Lung (tissue), 11 donors: ENCODE measurements at regions not wholly inside any gene's neighbourhood (a gene's known extent, or its start where the extent isn't known, plus 50 kb on each side); places are given as distances from the start of the nearest gene placed in this dataset.

Source experiments
- ATAC-seq: fragments of 200-7000 bp; cut with Tn5 transposase; one replicate; pipeline ENCODE4 v1.9.1; 2020; ENCODE audit warnings: moderate number of reproducible peaks; ENCODE audit not compliant: insufficient read depth, low FRiP score
- DNase-seq, 3 donors: peaks; one replicate each; pipeline ENCODE4 v3.0.0-alpha.2; 2013 to 2017
- H3K27ac ChIP-seq, 2 donors: one replicate each; pipeline ENCODE4 v1.5.1; 2013; ENCODE audit warnings: mild to moderate bottlenecking in 2 of 2, moderate library complexity in 2 of 2, control low read depth in 1 of 2, inconsistent platforms in 1 of 2, low read depth in 1 of 2, low read length in 1 of 2
- H3K27me3 ChIP-seq, 3 donors: one replicate each; pipeline ENCODE4 v1.5.1; 2013; ENCODE audit warnings: low read length in 2 of 3; ENCODE audit not compliant: control insufficient read depth in 3 of 3, insufficient read depth in 3 of 3
- H3K36me3 ChIP-seq, 4 donors: one replicate each; pipeline ENCODE4 v1.5.1; 2013; ENCODE audit warnings: low read length in 4 of 4, mild to moderate bottlenecking in 1 of 4, moderate library complexity in 1 of 4; ENCODE audit not compliant: control insufficient read depth in 4 of 4, insufficient read depth in 4 of 4
- H3K4me1 ChIP-seq, 5 donors: one replicate each; pipeline ENCODE4 v1.5.1; 2013; ENCODE audit warnings: low read length in 5 of 5, mild to moderate bottlenecking in 2 of 5, moderate library complexity in 1 of 5; ENCODE audit not compliant: control insufficient read depth in 5 of 5, insufficient read depth in 5 of 5
- H3K4me3 ChIP-seq: one replicate; pipeline ENCODE4 v1.5.1; 2013; ENCODE audit warnings: mild to moderate bottlenecking, control low read depth, moderate library complexity
- H3K9ac ChIP-seq, 2 donors: one replicate each; pipeline ENCODE4 v1.5.1; 2013; ENCODE audit warnings: low read length in 2 of 2, control low read depth in 1 of 2; ENCODE audit not compliant: insufficient read depth in 1 of 2
- H3K9me3 ChIP-seq, 4 donors: one replicate each; pipeline ENCODE4 v1.5.1; 2013; ENCODE audit warnings: low read length in 3 of 4, mild to moderate bottlenecking in 1 of 4, moderate library complexity in 1 of 4; ENCODE audit not compliant: control insufficient read depth in 4 of 4, insufficient read depth in 3 of 4
- CTCF ChIP-seq: IDR thresholded peaks from 2 replicates; pipeline ENCODE4 v1.5.1; 2012; ENCODE audit warnings: mild to moderate bottlenecking; ENCODE audit errors: control extremely low read depth, extremely low read depth
- WGBS, 2 donors: extraction: QIAGEN DNeasy Blood & Tissue Kit; methylation state at CpG; one replicate each; pipeline ENCODE4 v1.1.7; 2013; 5-methylcytosine and 5-hydroxymethylcytosine counted together
- donor health status: control.
- donor health status: control.
- donor health status: Bipolar disorder and iron deficiency.
- donor health status: healthy.
- donor health status: DM: yes; HTN: yes; CAD: no.

- Histone ChIP-seq H3K36me3 (no peaks in the 10 kb centered on the region), H3K27ac (no peak overlapping the region), H3K4me1 (peaks cover 0 to 32% (median 0%) of the 10 kb centered on the region in 5 donors), H3K27me3 (no peaks in the 10 kb centered on the region), H3K9me3 (no peaks in the 10 kb centered on the region), H3K4me3 (no peak overlapping the region), H3K9ac (no peak overlapping the region)
- TF ChIP-seq CTCF, result no peak
- WGBS, 2 donors, result 93 to 97% methylated on average over 3 of the region's 3 CpGs
- DNase-seq (no peak), ATAC-seq (no peak)
Observed at GRCh38 chr2:204234248-204234647, 297.7 kb downstream of the ICOS start.

GRCh38 chr2:204234879-204235278, 298.3 kb downstream of the ICOS start:
- Histone ChIP-seq H3K27me3 (no peaks in the 10 kb centered on the region), H3K27ac (no peak overlapping the region), H3K4me1 (peaks cover 0 to 32% (median 0%) of the 10 kb centered on the region in 5 donors), H3K4me3 (no peak overlapping the region), H3K36me3 (no peaks in the 10 kb centered on the region), H3K9ac (no peak overlapping the region), H3K9me3 (no peaks in the 10 kb centered on the region)
- DNase-seq, result peak in 1 of 3 donors; percentile 41
- ATAC-seq, result no peak
- TF ChIP-seq CTCF, result no peak
- 85% methylated on average over 4 of the region's 4 CpGs for WGBS, 2 donors

GRCh38 chr2:204237416-204237815, 300.9 kb downstream of the ICOS start:
- ATAC-seq (no peak), DNase-seq (peak; percentile 60 to 90 (median 84))
- Histone ChIP-seq H3K4me3 (no peak overlapping the region), H3K9ac (no peak overlapping the region), H3K36me3 (no peaks in the 10 kb centered on the region), H3K4me1 (peaks cover 0 to 25% (median 0%) of the 10 kb centered on the region in 5 donors), H3K27ac (no peak overlapping the region), H3K9me3 (no peaks in the 10 kb centered on the region), H3K27me3 (no peaks in the 10 kb centered on the region)
- 71 to 73% methylated on average over 4 of the region's 4 CpGs for WGBS, 2 donors
- no peak for TF ChIP-seq CTCF

- Histone ChIP-seq H3K4me1 (peaks cover 0 to 25% (median 0%) of the 10 kb centered on the region in 5 donors), H3K4me3 (no peak overlapping the region), H3K9me3 (no peaks in the 10 kb centered on the region), H3K36me3 (no peaks in the 10 kb centered on the region), H3K27me3 (no peaks in the 10 kb centered on the region), H3K27ac (no peak overlapping the region), H3K9ac (no peak overlapping the region)
- 65 to 72% methylated on average over 7 of the region's 7 CpGs for WGBS, 2 donors
- ATAC-seq (no peak), DNase-seq (peak in 1 of 3 donors; percentile 31)
- no peak for TF ChIP-seq CTCF
Observed at GRCh38 chr2:204239411-204240165, 303.0 kb downstream of the ICOS start.
